NOMO-1 (cell line): ENCODE measurements at regions not wholly inside any gene's neighbourhood (a gene's known extent, or its start where the extent isn't known, plus 50 kb on each side); places are given as distances from the start of the nearest gene placed in this dataset.
"Not testable (repeated sequence)": the region's sequence is repeated elsewhere in the genome, so short reads cannot be mapped to it uniquely, and the experiment has no call there.

Source experiments
- DNase-seq, 2 experiments: peaks; one replicate each; lab custom pipeline; 2025; ENCODE audit not compliant: unreplicated experiment in 2 of 2; lab: John Stamatoyannopoulos, UW

- no peak for DNase-seq
Measured at GRCh38 chr16:7278636-7279035, 54.0 kb upstream of the RBFOX1 start.

GRCh38 chr16:7272567-7273158 lies 60.0 kb upstream of the RBFOX1 start:
- no peak for DNase-seq

- no peak for DNase-seq
Measured at GRCh38 chr16:7271486-7271885, 61.2 kb upstream of the RBFOX1 start.

- no peak for DNase-seq
Measured at GRCh38 chr16:7270823-7271222, 61.8 kb upstream of the RBFOX1 start.

- no peak for DNase-seq
Measured at GRCh38 chr16:7270006-7270405, 62.6 kb upstream of the RBFOX1 start.

GRCh38 chr16:7268182-7268581 lies 64.5 kb upstream of the RBFOX1 start:
- DNase-seq, result no peak

- no peak for DNase-seq
Measured at GRCh38 chr16:7257016-7257415, 75.6 kb upstream of the RBFOX1 start.

- DNase-seq, result no peak
Measured at GRCh38 chr16:7246578-7246977, 86.1 kb upstream of the RBFOX1 start.

- no peak for DNase-seq
Measured at GRCh38 chr16:7239547-7239946, 93.1 kb upstream of the RBFOX1 start.

GRCh38 chr16:7236824-7237410 lies 95.7 kb upstream of the RBFOX1 start:
- DNase-seq, result no peak

- DNase-seq, result no peak
Measured at GRCh38 chr16:7233975-7234374, 98.7 kb upstream of the RBFOX1 start.

- DNase-seq, result no peak
Measured at GRCh38 chr16:7231762-7232161, 100.9 kb upstream of the RBFOX1 start.

- not testable (repeated sequence) for DNase-seq
Measured at GRCh38 chr16:7229433-7230218, 103.0 kb upstream of the RBFOX1 start.

- no peak for DNase-seq
Measured at GRCh38 chr16:7227229-7227721, 105.4 kb upstream of the RBFOX1 start.

- no peak for DNase-seq
Measured at GRCh38 chr16:7221157-7221556, 111.5 kb upstream of the RBFOX1 start.

- no peak for DNase-seq
Measured at GRCh38 chr16:7218936-7219335, 113.7 kb upstream of the RBFOX1 start.

- DNase-seq, result no peak
Measured at GRCh38 chr16:7217797-7218196, 114.8 kb upstream of the RBFOX1 start.

- DNase-seq, result no peak
Measured at GRCh38 chr16:7216719-7217118, 115.9 kb upstream of the RBFOX1 start.

GRCh38 chr16:7211781-7212180 lies 120.9 kb upstream of the RBFOX1 start:
- no peak for DNase-seq

GRCh38 chr16:7209598-7209997 lies 123.0 kb upstream of the RBFOX1 start:
- DNase-seq, result no peak

- DNase-seq, result no peak
Measured at GRCh38 chr16:7206469-7206868, 126.2 kb upstream of the RBFOX1 start.

GRCh38 chr16:7200320-7200719 lies 132.3 kb upstream of the RBFOX1 start:
- DNase-seq, result no peak
